Spleen (tissue), 11 donors: ENCODE measurements at regions not wholly inside any gene's neighbourhood (a gene's known extent, or its start where the extent isn't known, plus 50 kb on each side); places are given as distances from the start of the nearest gene placed in this dataset.

ENCODE experiments used
- DNase-seq: peaks from one replicate; pipeline ENCODE4 v3.0.0-alpha.2; 2020
- H3K27ac ChIP-seq, 8 donors: fragments of 200-600 bp; sonication (generic) in 7 of 8; 1 replicate in 4 of 8; 2 replicates in 4 of 8; pipeline versions ENCODE4 v1.5.0 to v1.8.0; 2016 to 2021; ENCODE audit warnings: inconsistent platforms in 4 of 8, mild to moderate bottlenecking in 4 of 8, moderate library complexity in 1 of 8
- H3K27me3 ChIP-seq, 7 donors: fragments of 200-600 bp; sonication (generic) in 6 of 7; replicated peaks in 1 of 7; 1 replicate in 4 of 7; 2 replicates in 3 of 7; pipeline versions ENCODE4 v1.5.0 to v1.8.0; 2016 to 2021; ENCODE audit warnings: inconsistent platforms in 3 of 7, mild to moderate bottlenecking in 1 of 7
- H3K36me3 ChIP-seq, 6 donors: fragments of 200-600 bp; sonication (generic) in 5 of 6; 1 replicate in 4 of 6; 2 replicates in 2 of 6; pipeline versions ENCODE4 v1.5.0 to v1.8.0; 2016 to 2021; ENCODE audit warnings: inconsistent platforms in 2 of 6
- H3K4me1 ChIP-seq, 6 donors: fragments of 200-600 bp; sonication (generic) in 5 of 6; 1 replicate in 3 of 6; 2 replicates in 3 of 6; pipeline versions ENCODE4 v1.5.0 to v1.8.0; 2016 to 2021; ENCODE audit warnings: inconsistent platforms in 3 of 6
- H3K4me3 ChIP-seq, 8 donors: fragments of 200-600 bp; sonication (generic) in 7 of 8; 1 replicate in 4 of 8; 2 replicates in 4 of 8; pipeline versions ENCODE4 v1.5.0 to v1.8.0; 2016 to 2021; ENCODE audit warnings: inconsistent platforms in 4 of 8, mild to moderate bottlenecking in 4 of 8, moderate library complexity in 2 of 8
- H3K9me3 ChIP-seq, 8 donors: fragments of 200-600 bp; sonication (generic) in 7 of 8; 1 replicate in 4 of 8; 2 replicates in 4 of 8; pipeline versions ENCODE4 v1.5.0 to v1.8.0; 2016 to 2021; ENCODE audit warnings: inconsistent platforms in 4 of 8
- POLR2A ChIP-seq, 3 donors: fragments of 450-650 bp; IDR thresholded peaks; one replicate each; pipeline ENCODE4 v1.5.1; 2017; ENCODE audit warnings: antibody characterized with exemption in 3 of 3, mild to moderate bottlenecking in 1 of 3
- POLR2AphosphoS5 ChIP-seq, 3 donors: sonication (generic); formaldehyde crosslinking; IDR thresholded peaks; one replicate each; pipeline ENCODE4 v1.5.1; 2017; ENCODE audit warnings: antibody characterized with exemption in 3 of 3
- WGBS, 5 donors: extraction: QIAGEN DNeasy Blood & Tissue Kit in 3 of 5; methylation state at CpG; one replicate each; pipeline versions ENCODE4 v1.1.5 to v1.1.7; 2013 to 2018; 5-methylcytosine and 5-hydroxymethylcytosine counted together
- intact Hi-C: fragments of 100-400 bp; cut with DNase I; formaldehyde crosslinking; loops from one replicate; pipeline ENCODE4 v1.15.0; 2023; ENCODE audit warnings: low total_unique reads
- TF ChIP-seq, protein P1 (sequence below), 11 experiments: fragments of 200-600 bp in 7 of 11; fragments of 450-650 bp in 4 of 11; sonication (generic) in 4 of 11; IDR thresholded peaks in 8 of 11; conservative IDR thresholded peaks in 3 of 11; 1 replicate in 7 of 11; 2 replicates in 4 of 11; pipeline versions ENCODE4 v1.4.0 to v1.8.0; 2016 to 2021; ENCODE audit warnings: antibody characterized with exemption in 11 of 11, inconsistent platforms in 4 of 11, mild to moderate bottlenecking in 1 of 11
- donor health status: healthy with polysubstance abuse.
- donor health status: DM: no; HTN: no; CAD: no; lungs with moderate emphysema.
- donor health status: DM: no; HTN: no; CAD: no.
- donor health status: Bipolar disorder and iron deficiency.
- donor health status: healthy.
- donor health status: DM: no; HTN: no; CAD: no.
- donor health status: DM: yes; HTN: yes; CAD: no.

DNA sequence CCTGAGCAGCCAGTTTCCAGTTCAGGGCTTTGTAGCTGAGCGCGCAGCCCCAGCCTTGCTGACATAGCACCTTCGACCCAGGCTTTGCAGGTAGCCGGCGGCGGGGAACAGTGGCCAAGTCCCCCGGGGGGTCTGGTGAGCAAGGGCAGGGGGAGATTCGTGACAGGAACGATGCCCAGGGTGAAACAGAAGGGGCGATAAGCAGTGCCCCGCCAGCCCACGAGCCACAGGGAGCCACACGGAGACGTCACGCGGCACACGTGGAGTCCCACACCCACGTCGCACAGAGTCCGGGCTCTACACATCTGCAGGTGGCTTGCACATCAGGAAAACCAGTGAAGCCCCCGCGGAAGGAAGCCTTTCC is 127.2 kb downstream of the SOX1 start:
- TF ChIP-seq POLR2AphosphoS5 (IDR thresholded peaks at IDR 0.05), result no peak
- no peak for TF ChIP-seq POLR2A (IDR thresholded peaks at IDR 0.05)
- TF ChIP-seq, protein P1, sequence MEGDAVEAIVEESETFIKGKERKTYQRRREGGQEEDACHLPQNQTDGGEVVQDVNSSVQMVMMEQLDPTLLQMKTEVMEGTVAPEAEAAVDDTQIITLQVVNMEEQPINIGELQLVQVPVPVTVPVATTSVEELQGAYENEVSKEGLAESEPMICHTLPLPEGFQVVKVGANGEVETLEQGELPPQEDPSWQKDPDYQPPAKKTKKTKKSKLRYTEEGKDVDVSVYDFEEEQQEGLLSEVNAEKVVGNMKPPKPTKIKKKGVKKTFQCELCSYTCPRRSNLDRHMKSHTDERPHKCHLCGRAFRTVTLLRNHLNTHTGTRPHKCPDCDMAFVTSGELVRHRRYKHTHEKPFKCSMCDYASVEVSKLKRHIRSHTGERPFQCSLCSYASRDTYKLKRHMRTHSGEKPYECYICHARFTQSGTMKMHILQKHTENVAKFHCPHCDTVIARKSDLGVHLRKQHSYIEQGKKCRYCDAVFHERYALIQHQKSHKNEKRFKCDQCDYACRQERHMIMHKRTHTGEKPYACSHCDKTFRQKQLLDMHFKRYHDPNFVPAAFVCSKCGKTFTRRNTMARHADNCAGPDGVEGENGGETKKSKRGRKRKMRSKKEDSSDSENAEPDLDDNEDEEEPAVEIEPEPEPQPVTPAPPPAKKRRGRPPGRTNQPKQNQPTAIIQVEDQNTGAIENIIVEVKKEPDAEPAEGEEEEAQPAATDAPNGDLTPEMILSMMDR (IDR thresholded peaks at IDR 0.05 in 8 of 11, conservative IDR thresholded peaks at IDR 0.05 in 3 of 11), result no peak
- Histone ChIP-seq H3K27me3 (peaks cover 0 to 13% (median 0%) of the 10 kb centered on the region in 7 donors), H3K9me3 (peaks cover 0 to 5% (median 0%) of the 10 kb centered on the region in 8 donors), H3K27ac (no peak overlapping the region), H3K4me1 (no peaks in the 10 kb centered on the region), H3K36me3 (no peaks in the 10 kb centered on the region), H3K4me3 (no peak overlapping the region)
- no peak for DNase-seq
- intact Hi-C loops, result no loop called here
- 88 to 92% (median 91%) methylated on average over 17 to 22 of the region's 22 CpGs for WGBS, 5 donors

DNA sequence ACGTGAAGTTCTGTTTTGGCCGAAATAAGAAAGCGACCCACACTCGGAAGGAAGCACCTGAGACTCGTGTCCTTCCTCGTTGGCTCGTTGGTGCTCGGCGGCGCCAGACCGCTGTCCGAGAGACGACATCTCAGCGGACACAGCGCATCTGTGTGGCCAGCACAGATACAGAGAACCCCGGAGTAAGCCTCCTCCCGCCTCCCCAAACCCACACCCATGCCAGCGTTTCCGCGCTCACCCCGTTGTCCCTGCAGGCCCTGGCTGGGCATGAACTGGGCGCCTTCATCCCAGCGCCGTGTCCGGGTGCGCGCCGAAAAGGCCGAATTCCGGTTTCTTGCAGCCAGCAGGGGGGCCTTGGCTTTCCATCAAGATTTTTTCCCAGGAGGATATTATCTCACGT is 127.6 kb downstream of the SOX1 start:
- H3K4me3 ChIP-seq, result no peak overlapping the region
- TF ChIP-seq, protein P1 (IDR thresholded peaks at IDR 0.05 in 8 of 11, conservative IDR thresholded peaks at IDR 0.05 in 3 of 11), result no peak
- DNase-seq, result no peak
- no peak overlapping the region for H3K27ac ChIP-seq
- intact Hi-C loops, result no loop called here
- WGBS, 5 donors, result 87 to 95% (median 92%) methylated on average over 25 to 31 of the region's 31 CpGs
- peaks cover 0 to 5% (median 0%) of the 10 kb centered on the region in 8 donors for H3K9me3 ChIP-seq
- H3K36me3 ChIP-seq, result no peaks in the 10 kb centered on the region
- no peaks in the 10 kb centered on the region for H3K4me1 ChIP-seq
- peaks cover 0 to 15% (median 0%) of the 10 kb centered on the region in 7 donors for H3K27me3 ChIP-seq

DNA sequence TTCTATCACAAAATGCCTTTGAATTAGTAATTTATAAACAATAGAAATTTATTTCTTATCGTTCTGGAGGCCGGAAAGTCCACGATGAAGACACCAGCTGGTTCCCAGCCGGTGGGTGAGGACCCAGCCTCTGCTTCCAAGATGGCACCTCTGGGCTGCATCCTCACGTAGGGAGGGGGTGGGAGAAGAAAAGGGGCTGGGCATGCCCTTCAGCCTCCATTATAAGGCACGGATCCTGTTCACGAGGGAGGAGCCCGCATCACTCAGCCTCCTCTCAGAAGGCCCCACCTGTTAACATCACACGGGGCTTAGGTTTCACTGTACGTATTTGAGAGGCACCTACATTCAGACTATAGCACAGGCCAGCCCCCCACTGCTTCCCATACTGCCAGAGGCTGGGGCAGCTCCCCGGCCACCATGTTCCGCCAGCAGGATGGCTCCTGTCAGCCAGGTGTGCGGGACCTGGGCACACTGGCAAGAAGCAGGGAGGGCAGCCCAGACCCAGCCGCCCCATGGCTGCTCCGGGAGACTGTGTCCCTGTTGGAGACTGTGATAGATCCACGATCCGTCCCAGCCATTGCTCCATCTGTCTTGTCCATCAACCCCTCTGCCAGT is 131.6 kb downstream of the SOX1 start:
- no peak for DNase-seq
- no peak overlapping the region for H3K4me3 ChIP-seq
- H3K4me1 ChIP-seq, result no peaks in the 10 kb centered on the region
- H3K27me3 ChIP-seq, result peaks cover 0 to 52% (median 14%) of the 10 kb centered on the region in 7 donors
- no peak overlapping the region for H3K27ac ChIP-seq
- no peak for TF ChIP-seq POLR2AphosphoS5 (IDR thresholded peaks at IDR 0.05)
- TF ChIP-seq POLR2A (IDR thresholded peaks at IDR 0.05), result no peak
- TF ChIP-seq, protein P1 (IDR thresholded peaks at IDR 0.05 in 8 of 11, conservative IDR thresholded peaks at IDR 0.05 in 3 of 11), result no peak
- H3K9me3 ChIP-seq, result peaks cover 0 to 4% (median 0%) of the 10 kb centered on the region in 8 donors
- intact Hi-C loops, result no loop called here
- no peaks in the 10 kb centered on the region for H3K36me3 ChIP-seq
- 73 to 90% (median 87%) methylated on average over 13 to 17 of the region's 17 CpGs for WGBS, 5 donors

DNA sequence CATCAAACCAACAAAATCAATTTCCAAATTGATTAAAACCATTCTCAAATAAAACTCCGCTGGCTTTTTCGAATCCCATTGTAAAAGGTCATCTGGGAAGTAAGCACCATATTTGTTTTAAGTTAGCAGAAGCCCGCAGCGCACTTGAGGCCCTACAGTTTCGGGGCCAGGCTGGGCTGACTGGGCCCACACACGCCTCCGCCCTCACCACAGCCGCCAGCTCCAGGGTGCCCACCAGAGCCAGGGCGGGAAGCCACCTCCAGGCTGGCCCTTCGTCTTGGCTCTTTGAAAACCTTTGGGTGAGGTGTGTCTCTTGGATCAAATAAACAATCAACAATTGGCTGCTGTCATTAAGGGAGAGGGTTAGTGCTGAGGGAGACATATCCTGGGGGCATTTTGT is 133.3 kb downstream of the SOX1 start:
- 78 to 88% (median 85%) methylated on average over 10 of the region's 10 CpGs for WGBS, 5 donors
- intact Hi-C loops, result no loop called here
- Histone ChIP-seq H3K36me3 (no peaks in the 10 kb centered on the region), H3K4me1 (peaks cover 0 to 6% (median 2%) of the 10 kb centered on the region in 6 donors), H3K27me3 (peaks cover 0 to 69% (median 14%) of the 10 kb centered on the region in 7 donors), H3K27ac (no peak overlapping the region), H3K4me3 (no peak overlapping the region), H3K9me3 (no peaks in the 10 kb centered on the region)
- DNase-seq, result no peak
- TF ChIP-seq POLR2A (IDR thresholded peaks at IDR 0.05) (no peak), POLR2AphosphoS5 (IDR thresholded peaks at IDR 0.05) (no peak)
- TF ChIP-seq, protein P1 (IDR thresholded peaks at IDR 0.05 in 8 of 11, conservative IDR thresholded peaks at IDR 0.05 in 3 of 11), result no peak
